Ascending aorta (tissue), 2 donors: ENCODE measurements at regions not wholly inside any gene's neighbourhood (a gene's known extent, or its start where the extent isn't known, plus 50 kb on each side); places are given as distances from the start of the nearest gene placed in this dataset.

Source experiments
- DNase-seq, 2 donors: peaks; one replicate each; pipeline ENCODE4 v3.0.0-alpha.2; 2019; ENCODE audit warnings: low spot score in 2 of 2
- H3K27ac ChIP-seq, 2 donors: fragments of 200-600 bp; sonication (generic); one replicate each; pipeline ENCODE4 v1.5.1; 2016 to 2017; ENCODE audit warnings: mild to moderate bottlenecking in 1 of 2
- H3K27me3 ChIP-seq: fragments of 200-600 bp; sonication (generic); one replicate; pipeline ENCODE4 v1.5.1; 2017
- H3K36me3 ChIP-seq, 2 donors: fragments of 200-600 bp; sonication (generic); one replicate each; pipeline ENCODE4 v1.5.1; 2016
- H3K4me1 ChIP-seq, 2 donors: fragments of 200-600 bp; sonication (generic); one replicate each; pipeline ENCODE4 v1.5.1; 2016 to 2017; ENCODE audit warnings: mild to moderate bottlenecking in 1 of 2
- H3K4me3 ChIP-seq, 2 donors: fragments of 200-600 bp; sonication (generic); one replicate each; pipeline ENCODE4 v1.5.1; 2016 to 2017; ENCODE audit warnings: mild to moderate bottlenecking in 1 of 2
- H3K9me3 ChIP-seq, 2 donors: fragments of 200-600 bp; sonication (generic); one replicate each; pipeline ENCODE4 v1.5.1; 2016
- CTCF ChIP-seq, 3 experiments: fragments of 200-600 bp in 2 of 3; fragments of 450-650 bp in 1 of 3; sonication (generic) in 2 of 3; IDR thresholded peaks; one replicate each; pipeline ENCODE4 v1.5.1; 2016 to 2019; ENCODE audit warnings: antibody characterized with exemption in 3 of 3, mild to moderate bottlenecking in 1 of 3, moderate library complexity in 1 of 3
- intact Hi-C: fragments of 100-400 bp; cut with DNase I; formaldehyde crosslinking; loops from one replicate; pipeline ENCODE4 v1.15.1; 2023

GRCh38 chr14:83316356-83316755 is 1782.7 kb upstream of the SEL1L start:
- Histone ChIP-seq H3K9me3 (no peaks in the 10 kb centered on the region), H3K4me3 (no peak overlapping the region), H3K27me3 (no peaks in the 10 kb centered on the region), H3K36me3 (no peaks in the 10 kb centered on the region), H3K4me1 (no peaks in the 10 kb centered on the region), H3K27ac (no peak overlapping the region)
- intact Hi-C loops = no loop called here
- TF ChIP-seq CTCF (IDR thresholded peaks at IDR 0.05) = no peak
- DNase-seq = no peak

GRCh38 chr14:83320837-83321236 is 1787.2 kb upstream of the SEL1L start:
- no peaks in the 10 kb centered on the region for H3K9me3 ChIP-seq
- DNase-seq = no peak
- no peak overlapping the region for H3K4me3 ChIP-seq
- TF ChIP-seq CTCF (IDR thresholded peaks at IDR 0.05) = no peak
- H3K27ac ChIP-seq = no peak overlapping the region
- no peaks in the 10 kb centered on the region for H3K27me3 ChIP-seq
- H3K36me3 ChIP-seq = no peaks in the 10 kb centered on the region
- intact Hi-C loops = no loop called here
- H3K4me1 ChIP-seq = no peaks in the 10 kb centered on the region

- no peak overlapping the region for H3K4me3 ChIP-seq
- no peak for TF ChIP-seq CTCF (IDR thresholded peaks at IDR 0.05)
- no peak overlapping the region for H3K27ac ChIP-seq
- no peaks in the 10 kb centered on the region for H3K4me1 ChIP-seq
- H3K36me3 ChIP-seq = no peaks in the 10 kb centered on the region
- intact Hi-C loops = no loop called here
- no peaks in the 10 kb centered on the region for H3K9me3 ChIP-seq
- no peak for DNase-seq
- H3K27me3 ChIP-seq = no peaks in the 10 kb centered on the region
Measured at GRCh38 chr14:83331513-83331912, 1797.9 kb upstream of the SEL1L start.

GRCh38 chr14:83342590-83342989 is 1808.9 kb upstream of the SEL1L start:
- no peak overlapping the region for H3K4me3 ChIP-seq
- no peaks in the 10 kb centered on the region for H3K4me1 ChIP-seq
- no peak overlapping the region for H3K27ac ChIP-seq
- intact Hi-C loops = no loop called here
- H3K36me3 ChIP-seq = no peaks in the 10 kb centered on the region
- no peak for TF ChIP-seq CTCF (IDR thresholded peaks at IDR 0.05)
- no peaks in the 10 kb centered on the region for H3K9me3 ChIP-seq
- H3K27me3 ChIP-seq = no peaks in the 10 kb centered on the region
- DNase-seq = peak; percentile 14 to 72

- no peaks in the 10 kb centered on the region for H3K36me3 ChIP-seq
- no peaks in the 10 kb centered on the region for H3K27me3 ChIP-seq
- intact Hi-C loops = no loop called here
- H3K4me1 ChIP-seq = no peaks in the 10 kb centered on the region
- no peaks in the 10 kb centered on the region for H3K9me3 ChIP-seq
- no peak overlapping the region for H3K4me3 ChIP-seq
- no peak overlapping the region for H3K27ac ChIP-seq
- no peak for TF ChIP-seq CTCF (IDR thresholded peaks at IDR 0.05)
- no peak for DNase-seq
Measured at GRCh38 chr14:83347874-83348273, 1814.2 kb upstream of the SEL1L start.

- TF ChIP-seq CTCF (IDR thresholded peaks at IDR 0.05) = no peak
- no peak overlapping the region for H3K4me3 ChIP-seq
- H3K27ac ChIP-seq = no peak overlapping the region
- intact Hi-C loops = no loop called here
- no peaks in the 10 kb centered on the region for H3K9me3 ChIP-seq
- H3K4me1 ChIP-seq = no peaks in the 10 kb centered on the region
- H3K36me3 ChIP-seq = no peaks in the 10 kb centered on the region
- no peak for DNase-seq
- no peaks in the 10 kb centered on the region for H3K27me3 ChIP-seq
Measured at GRCh38 chr14:83355609-83356008, 1822.0 kb upstream of the SEL1L start.
